B cell (primary cell): ENCODE measurements at regions not wholly inside any gene's neighbourhood (a gene's known extent, or its start where the extent isn't known, plus 50 kb on each side); places are given as distances from the start of the nearest gene placed in this dataset.

Experiments used
- ATAC-seq: fragments of 200-7000 bp; cut with Tn5 transposase; one replicate; pipeline ENCODE4 v1.10.0; 2021; ENCODE audit warnings: low read depth, mild to moderate bottlenecking, moderate number of reproducible peaks, moderate library complexity
- CTCF ChIA-PET: fragments of 350-600 bp; sonication (Branson Sonifier 250); formaldehyde crosslinking; loops from one replicate; lab custom pipeline; 2021; ENCODE audit warnings: antibody characterized with exemption, inconsistent platforms; lab: Charles Lee
- POLR2A ChIA-PET: fragments of 350-600 bp; sonication (Branson Sonifier 250); formaldehyde crosslinking; loops from one replicate; lab custom pipeline; 2021; ENCODE audit warnings: antibody characterized with exemption; lab: Charles Lee
- DNase-seq: peaks from one replicate; pipeline ENCODE4 v3.0.0; 2013
- H2AFZ ChIP-seq: 2 replicates; pipeline ENCODE4 v1.6.1; 2012; ENCODE audit warnings: mild to moderate bottlenecking, low read depth, low read length; ENCODE audit not compliant: insufficient read depth, poor library complexity, severe bottlenecking
- H3K27ac ChIP-seq, 2 donors: 1 replicate in 1 of 2; 2 replicates in 1 of 2; pipeline ENCODE4 v1.5.1; 2012 to 2013; ENCODE audit warnings: low read length in 2 of 2, mild to moderate bottlenecking in 2 of 2, moderate library complexity in 1 of 2
- H3K27me3 ChIP-seq, 4 experiments: fragments of 200-600 bp in 1 of 4; sonication (generic) in 1 of 4; replicated peaks in 1 of 4; 1 replicate in 2 of 4; 2 replicates in 2 of 4; pipeline versions ENCODE4 v1.6.1 to v1.7.0; 2013 to 2016; ENCODE audit warnings: low read length in 3 of 4, mild to moderate bottlenecking in 2 of 4, mixed read lengths in 1 of 4, moderate library complexity in 1 of 4; ENCODE audit not compliant: insufficient read depth in 4 of 4, control insufficient read depth in 3 of 4; ENCODE audit errors: control extremely low read depth in 1 of 4
- H3K36me3 ChIP-seq, 2 experiments: replicated peaks in 1 of 2; 1 replicate in 1 of 2; 2 replicates in 1 of 2; pipeline versions ENCODE4 v1.6.1 to v1.7.1; 2013; ENCODE audit warnings: low read length in 1 of 2; ENCODE audit not compliant: insufficient read depth in 2 of 2, control insufficient read depth in 1 of 2; ENCODE audit errors: control extremely low read depth in 1 of 2, extremely low read depth in 1 of 2
- H3K4me1 ChIP-seq, 2 donors: fragments of 200-600 bp in 1 of 2; sonication (generic) in 1 of 2; 1 replicate in 1 of 2; 2 replicates in 1 of 2; pipeline versions ENCODE4 v1.5.1 to v1.6.1; 2013 to 2017; ENCODE audit warnings: low read length in 2 of 2; ENCODE audit not compliant: control insufficient read depth in 2 of 2, insufficient read depth in 2 of 2
- H3K4me2 ChIP-seq: replicated peaks from 2 replicates; pipeline ENCODE3; 2012; ENCODE audit warnings: mild to moderate bottlenecking, low read depth, low read length; ENCODE audit not compliant: poor library complexity, severe bottlenecking
- H3K4me3 ChIP-seq, 5 experiments: fragments of 200-600 bp in 1 of 5; sonication (generic) in 1 of 5; 1 replicate in 3 of 5; 2 replicates in 2 of 5; pipeline versions ENCODE4 v1.5.1 to v1.7.0; 2011 to 2016; ENCODE audit warnings: low read length in 4 of 5, mild to moderate bottlenecking in 4 of 5, low read depth in 2 of 5, control low read depth in 1 of 5, moderate library complexity in 1 of 5; ENCODE audit not compliant: insufficient read depth in 1 of 5; ENCODE audit errors: control extremely low read depth in 1 of 5, extremely low read depth in 1 of 5
- H3K79me2 ChIP-seq: fragments of 200-600 bp; sonication (generic); one replicate; pipeline ENCODE4 v1.6.0; 2016; ENCODE audit warnings: low read length; ENCODE audit not compliant: control insufficient read depth, insufficient read depth
- H3K9ac ChIP-seq: fragments of 200-600 bp; sonication (generic); 2 replicates; pipeline ENCODE4 v1.6.1; 2017; ENCODE audit warnings: mild to moderate bottlenecking, low read length, moderate library complexity
- H3K9me3 ChIP-seq, 3 donors: one replicate each; pipeline versions ENCODE4 v1.6.1 to v1.7.1; 2013; ENCODE audit warnings: low read length in 2 of 3; ENCODE audit not compliant: control insufficient read depth in 2 of 3, insufficient read depth in 1 of 3; ENCODE audit errors: control extremely low read depth in 1 of 3
- H4K20me1 ChIP-seq: 2 replicates; pipeline ENCODE4 v1.6.0; 2012; ENCODE audit warnings: mild to moderate bottlenecking, low read length; ENCODE audit not compliant: insufficient read depth, control insufficient read depth, poor library complexity, severe bottlenecking
- H3K27ac Mint-ChIP-seq: one replicate; pipeline ENCODE4 v1.8.0; 2021; ENCODE audit warnings: mixed read lengths
- H3K27me3 Mint-ChIP-seq: one replicate; pipeline ENCODE4 v1.8.0; 2021; ENCODE audit warnings: mixed read lengths
- H3K4me1 Mint-ChIP-seq: one replicate; pipeline ENCODE4 v1.8.0; 2021; ENCODE audit warnings: mixed read lengths
- H3K4me3 Mint-ChIP-seq: one replicate; pipeline ENCODE4 v1.8.0; 2021; ENCODE audit warnings: mixed read lengths
- H3K9me3 Mint-ChIP-seq: one replicate; pipeline ENCODE4 v1.8.0; 2022; ENCODE audit warnings: mixed read lengths; ENCODE audit not compliant: insufficient read depth
- EZH2 ChIP-seq: IDR thresholded peaks from 2 replicates; pipeline ENCODE4 v1.6.1; 2012; ENCODE audit warnings: borderline replicate concordance, low read depth, mild to moderate bottlenecking, moderate library complexity, low read length; ENCODE audit not compliant: insufficient read depth, poor library complexity, severe bottlenecking
- WGBS: methylation state at CpG from one replicate; pipeline ENCODE4 v1.1.5; 2013; ENCODE audit warnings: missing lambda C conversion rate; ENCODE audit not compliant: insufficient coverage; 5-methylcytosine and 5-hydroxymethylcytosine counted together
- intact Hi-C: fragments of 100-400 bp; cut with micrococcal nuclease; formaldehyde crosslinking; loops from one replicate; pipeline ENCODE4 v1.10.0; 2022
- TF ChIP-seq, protein P1 (sequence below): fragments of 200-600 bp; IDR thresholded peaks from one replicate; pipeline ENCODE4 v1.8.0; 2022; ENCODE audit warnings: antibody characterized with exemption, mild to moderate bottlenecking

DNA sequence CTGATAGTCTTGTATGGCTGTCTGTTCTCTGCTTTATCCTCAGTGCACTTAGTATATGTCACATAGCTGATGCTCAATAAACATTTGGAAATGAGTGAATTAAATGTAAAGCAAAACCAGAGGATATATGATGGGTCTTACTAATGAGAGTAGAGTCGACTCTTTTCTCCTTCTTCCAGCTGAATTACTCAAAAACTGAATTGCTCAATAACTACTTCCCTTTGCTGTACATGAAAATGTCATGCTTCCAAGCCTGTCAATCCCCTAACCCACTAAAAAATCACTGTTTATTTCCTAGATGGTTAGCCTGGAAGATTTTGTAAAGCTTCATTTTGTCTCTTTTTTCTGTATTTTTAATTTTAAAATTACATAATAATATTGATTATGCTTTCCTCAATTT is 88.0 kb downstream of the OR13A1 start:
- intact Hi-C loops: no loop called here

DNA sequence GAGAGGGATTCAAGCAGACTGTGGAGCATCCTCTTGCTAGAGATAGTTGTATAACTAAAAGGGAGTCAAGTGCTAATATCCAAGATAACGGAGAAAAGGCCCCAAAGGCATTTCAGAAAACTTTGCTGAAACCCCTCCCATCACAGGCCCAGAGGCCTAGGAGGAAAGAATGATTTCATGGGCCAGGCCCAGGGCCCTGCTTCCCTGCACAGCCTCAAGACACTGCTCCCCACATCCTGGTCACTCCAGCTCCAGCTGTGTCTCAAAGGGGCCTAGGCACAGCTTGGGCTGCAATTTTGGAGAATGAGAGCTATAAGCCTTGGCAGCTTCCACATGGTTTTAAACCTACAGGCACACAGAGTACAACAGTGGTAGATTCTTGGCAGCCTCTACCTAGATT is 85.6 kb downstream of the OR13A1 start:
- H3K9me3 Mint-ChIP-seq: peaks cover 11% of the 10 kb centered on the region
- no peaks in the 10 kb centered on the region for H3K4me1 Mint-ChIP-seq
- CTCF ChIA-PET: no interaction called here

More for the DNA sequence above, 88.0 kb downstream of the OR13A1 start:
- H3K4me2 ChIP-seq: no peak overlapping the region
- H2AFZ ChIP-seq: no peak overlapping the region
- POLR2A ChIA-PET: no interaction called here
- no peak for TF ChIP-seq EZH2
- TF ChIP-seq, protein P1, sequence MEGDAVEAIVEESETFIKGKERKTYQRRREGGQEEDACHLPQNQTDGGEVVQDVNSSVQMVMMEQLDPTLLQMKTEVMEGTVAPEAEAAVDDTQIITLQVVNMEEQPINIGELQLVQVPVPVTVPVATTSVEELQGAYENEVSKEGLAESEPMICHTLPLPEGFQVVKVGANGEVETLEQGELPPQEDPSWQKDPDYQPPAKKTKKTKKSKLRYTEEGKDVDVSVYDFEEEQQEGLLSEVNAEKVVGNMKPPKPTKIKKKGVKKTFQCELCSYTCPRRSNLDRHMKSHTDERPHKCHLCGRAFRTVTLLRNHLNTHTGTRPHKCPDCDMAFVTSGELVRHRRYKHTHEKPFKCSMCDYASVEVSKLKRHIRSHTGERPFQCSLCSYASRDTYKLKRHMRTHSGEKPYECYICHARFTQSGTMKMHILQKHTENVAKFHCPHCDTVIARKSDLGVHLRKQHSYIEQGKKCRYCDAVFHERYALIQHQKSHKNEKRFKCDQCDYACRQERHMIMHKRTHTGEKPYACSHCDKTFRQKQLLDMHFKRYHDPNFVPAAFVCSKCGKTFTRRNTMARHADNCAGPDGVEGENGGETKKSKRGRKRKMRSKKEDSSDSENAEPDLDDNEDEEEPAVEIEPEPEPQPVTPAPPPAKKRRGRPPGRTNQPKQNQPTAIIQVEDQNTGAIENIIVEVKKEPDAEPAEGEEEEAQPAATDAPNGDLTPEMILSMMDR: no peak
- H3K27me3 Mint-ChIP-seq: peaks cover 12% of the 10 kb centered on the region
- no peaks in the 10 kb centered on the region for H3K79me2 ChIP-seq
- H3K4me1 ChIP-seq: no peaks in the 10 kb centered on the region
- H3K27ac Mint-ChIP-seq: no peak overlapping the region
- no peak overlapping the region for H3K9ac ChIP-seq
- CTCF ChIA-PET: interaction anchor here (1.4 kb wide), 1 partner anchor 8 kb away, joined by 5 read pairs; no protein-coding TSS in a partner anchor
- no peak overlapping the region for H3K27ac ChIP-seq
- H3K9me3 Mint-ChIP-seq: peaks cover 11% of the 10 kb centered on the region
- H3K4me3 Mint-ChIP-seq: no peak overlapping the region
- H3K4me3 ChIP-seq: no peak overlapping the region
- no peaks in the 10 kb centered on the region for H3K4me1 Mint-ChIP-seq
- H4K20me1 ChIP-seq: no peaks in the 10 kb centered on the region
- peaks cover 2 to 14% (median 10%) of the 10 kb centered on the region in 3 donors for H3K9me3 ChIP-seq
- peaks cover 0 to 3% (median 0%) of the 10 kb centered on the region in 4 experiments for H3K27me3 ChIP-seq
- no CpG with 5 or more reads among the region's 1 CpG for WGBS
- ATAC-seq: no peak
- no peaks in the 10 kb centered on the region for H3K36me3 ChIP-seq
- no peak for DNase-seq

More for the DNA sequence above, 85.6 kb downstream of the OR13A1 start:
- no peak overlapping the region for H3K4me2 ChIP-seq
- H2AFZ ChIP-seq: no peak overlapping the region
- no peaks in the 10 kb centered on the region for H3K79me2 ChIP-seq
- no peaks in the 10 kb centered on the region for H3K4me1 ChIP-seq
- H3K4me3 ChIP-seq: no peak overlapping the region
- Mint-ChIP-seq H3K27ac (no peak overlapping the region), H3K27me3 (peaks cover 17% of the 10 kb centered on the region), H3K4me3 (no peak overlapping the region)
- intact Hi-C loops: no loop called here
- DNase-seq: no peak
- ATAC-seq: no peak
- WGBS: no CpG with 5 or more reads among the region's 1 CpG
- H3K36me3 ChIP-seq: no peaks in the 10 kb centered on the region
- H3K27me3 ChIP-seq: peaks cover 0 to 3% (median 0%) of the 10 kb centered on the region in 4 experiments
- TF ChIP-seq, protein P1: no peak
- TF ChIP-seq EZH2: no peak
- POLR2A ChIA-PET: no interaction called here
- no peak overlapping the region for H3K27ac ChIP-seq
- H4K20me1 ChIP-seq: no peaks in the 10 kb centered on the region
- peaks cover 2 to 10% (median 8%) of the 10 kb centered on the region in 3 donors for H3K9me3 ChIP-seq
- no peak overlapping the region for H3K9ac ChIP-seq
